Renal cortex interstitium (tissue), 11 donors: ENCODE measurements at regions not wholly inside any gene's neighbourhood (a gene's known extent, or its start where the extent isn't known, plus 50 kb on each side); places are given as distances from the start of the nearest gene placed in this dataset.
A peak's percentile ranks its signal among the peaks of the same experiment; 100 is the strongest.

Experiments used
- DNase-seq, 11 donors: peaks; one replicate each; pipeline ENCODE4 v3.0.0-alpha.2; 2013; ENCODE audit warnings: low read depth in 9 of 11, low spot score in 4 of 11; ENCODE audit errors: extremely low read depth in 1 of 11

- no peak for DNase-seq
Observed at GRCh38 chr3:59473636-59474035, 423.8 kb upstream of the CFAP20DC start.

- no peak for DNase-seq
Observed at GRCh38 chr3:59472541-59472940, 422.7 kb upstream of the CFAP20DC start.

- DNase-seq, result no peak
Observed at GRCh38 chr3:59469948-59470723, 420.3 kb upstream of the CFAP20DC start.

- DNase-seq, result peak in 2 of 11 donors; percentile 13 to 17
Observed at GRCh38 chr3:59467476-59467875, 417.7 kb upstream of the CFAP20DC start.

GRCh38 chr3:59464187-59464586 is 414.4 kb upstream of the CFAP20DC start:
- DNase-seq, result no peak

- DNase-seq, result no peak
Observed at GRCh38 chr3:59463253-59463652, 413.4 kb upstream of the CFAP20DC start.

- DNase-seq, result no peak
Observed at GRCh38 chr3:59460068-59460467, 410.2 kb upstream of the CFAP20DC start.

GRCh38 chr3:59456852-59457485 is 407.1 kb upstream of the CFAP20DC start:
- no peak for DNase-seq

GRCh38 chr3:59451800-59452746 is 402.2 kb upstream of the CFAP20DC start:
- no peak for DNase-seq

- DNase-seq, result peak in 1 of 11 donors; percentile 10
Observed at GRCh38 chr3:59450946-59451763, 401.3 kb upstream of the CFAP20DC start.

- DNase-seq, result no peak
Observed at GRCh38 chr3:59450437-59450836, 400.6 kb upstream of the CFAP20DC start.

GRCh38 chr3:59446775-59447465 is 397.1 kb upstream of the CFAP20DC start:
- DNase-seq, result no peak

- DNase-seq, result no peak
Observed at GRCh38 chr3:59444676-59445075, 394.9 kb upstream of the CFAP20DC start.

- DNase-seq, result no peak
Observed at GRCh38 chr3:59444294-59444671, 394.5 kb upstream of the CFAP20DC start.

GRCh38 chr3:59443618-59444293 is 393.9 kb upstream of the CFAP20DC start:
- no peak for DNase-seq

GRCh38 chr3:59442046-59442445 is 392.2 kb upstream of the CFAP20DC start:
- DNase-seq, result no peak

GRCh38 chr3:59440285-59441028 is 390.6 kb upstream of the CFAP20DC start:
- DNase-seq, result no peak
